C4-2B (cell line): ENCODE measurements at regions not wholly inside any gene's neighbourhood (a gene's known extent, or its start where the extent isn't known, plus 50 kb on each side); places are given as distances from the start of the nearest gene placed in this dataset.

Source experiments
- CTCF ChIP-seq: fragments of 450-650 bp; conservative IDR thresholded peaks from 2 replicates; pipeline ENCODE4 v1.5.1; 2017; ENCODE audit warnings: mild to moderate bottlenecking
- ZFX ChIP-seq: fragments of 450-650 bp; IDR thresholded peaks from 2 replicates; pipeline ENCODE4 v1.6.1; 2017

- TF ChIP-seq CTCF (no peak), ZFX (no peak)
These were observed 588.6 kb upstream of the SEMA3D start for GRCh38 chr7:85775431-85775830.
